ENCODE measurements at regions not wholly inside any gene's neighbourhood (a gene's known extent, or its start where the extent isn't known, plus 50 kb on each side); places are given as distances from the start of the nearest gene placed in this dataset.

DNA sequence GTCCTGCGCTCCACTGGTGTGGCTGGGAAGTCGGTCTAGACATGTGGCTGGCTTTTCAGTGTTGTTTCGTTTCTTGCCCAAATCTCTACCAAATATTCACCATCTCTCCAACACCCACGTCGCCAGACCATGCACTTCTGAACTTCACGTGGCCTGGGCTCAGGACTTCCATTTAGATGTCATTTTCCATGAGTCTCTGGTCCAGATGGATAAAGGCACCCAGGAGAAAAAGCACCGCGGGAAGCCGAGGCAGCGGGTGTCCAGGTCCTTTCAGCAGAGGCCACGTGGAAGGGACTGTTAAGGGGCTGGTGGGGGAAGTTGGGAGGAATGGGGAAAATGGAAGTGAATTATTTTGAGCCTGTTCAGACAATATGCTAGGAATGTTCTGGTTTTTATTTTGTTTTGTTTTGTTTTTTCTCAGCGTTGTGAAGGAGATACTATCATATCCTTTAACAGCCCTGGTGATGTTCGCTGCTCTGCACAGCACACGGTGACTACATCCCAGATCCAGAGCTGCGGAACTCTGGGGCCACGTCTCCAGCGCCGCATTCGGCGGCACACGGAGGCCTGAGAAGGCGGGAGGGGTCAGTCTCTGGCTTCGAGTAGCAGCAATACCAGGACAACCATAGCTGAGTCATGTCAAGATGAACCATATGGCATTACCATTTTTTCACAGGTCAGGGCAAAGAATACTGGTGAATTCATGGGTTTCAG, 230.3 kb downstream of the THBS2 start:
- Mint-ChIP-seq H3K27ac (no peak overlapping the region), H3K9me3 (peaks cover 18% of the 10 kb centered on the region), H3K27me3 (ENCODE audit: insufficient read depth) (no peaks in the 10 kb centered on the region), H3K4me1 (no peaks in the 10 kb centered on the region), H3K4me3 (no peak overlapping the region), H3K36me3 (ENCODE audit: low read depth) (no peaks in the 10 kb centered on the region)
- Histone ChIP-seq H3K27me3 (ENCODE audit: control insufficient read depth, insufficient read depth, low read length, poor library complexity, severe bottlenecking) (no peaks in the 10 kb centered on the region), H3K9ac (ENCODE audit: extremely low read depth, low read length, poor library complexity, severe bottlenecking) (no peak overlapping the region), H3K9me3 (ENCODE audit: control insufficient read depth, low read length) (no peaks in the 10 kb centered on the region), H3K4me3 (ENCODE audit: low read length) (no peak overlapping the region), H3K4me1 (ENCODE audit: control insufficient read depth, insufficient read depth, low read length) (peaks cover 4% of the 10 kb centered on the region), H3K36me3 (ENCODE audit: control insufficient read depth, insufficient read depth, low read length) (no peaks in the 10 kb centered on the region), H3K27ac (ENCODE audit: low read depth, low read length) (no peak overlapping the region)
- WGBS, 2 experiments (ENCODE audit: insufficient coverage in 1 of 2, insufficient read length in 1 of 2): 94% methylated on average over 12 to 23 of the region's 23 CpGs
- TF ChIP-seq, protein P1, sequence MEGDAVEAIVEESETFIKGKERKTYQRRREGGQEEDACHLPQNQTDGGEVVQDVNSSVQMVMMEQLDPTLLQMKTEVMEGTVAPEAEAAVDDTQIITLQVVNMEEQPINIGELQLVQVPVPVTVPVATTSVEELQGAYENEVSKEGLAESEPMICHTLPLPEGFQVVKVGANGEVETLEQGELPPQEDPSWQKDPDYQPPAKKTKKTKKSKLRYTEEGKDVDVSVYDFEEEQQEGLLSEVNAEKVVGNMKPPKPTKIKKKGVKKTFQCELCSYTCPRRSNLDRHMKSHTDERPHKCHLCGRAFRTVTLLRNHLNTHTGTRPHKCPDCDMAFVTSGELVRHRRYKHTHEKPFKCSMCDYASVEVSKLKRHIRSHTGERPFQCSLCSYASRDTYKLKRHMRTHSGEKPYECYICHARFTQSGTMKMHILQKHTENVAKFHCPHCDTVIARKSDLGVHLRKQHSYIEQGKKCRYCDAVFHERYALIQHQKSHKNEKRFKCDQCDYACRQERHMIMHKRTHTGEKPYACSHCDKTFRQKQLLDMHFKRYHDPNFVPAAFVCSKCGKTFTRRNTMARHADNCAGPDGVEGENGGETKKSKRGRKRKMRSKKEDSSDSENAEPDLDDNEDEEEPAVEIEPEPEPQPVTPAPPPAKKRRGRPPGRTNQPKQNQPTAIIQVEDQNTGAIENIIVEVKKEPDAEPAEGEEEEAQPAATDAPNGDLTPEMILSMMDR (conservative IDR thresholded peaks at IDR 0.05): no peak
- DNase-seq: no peak

DNA sequence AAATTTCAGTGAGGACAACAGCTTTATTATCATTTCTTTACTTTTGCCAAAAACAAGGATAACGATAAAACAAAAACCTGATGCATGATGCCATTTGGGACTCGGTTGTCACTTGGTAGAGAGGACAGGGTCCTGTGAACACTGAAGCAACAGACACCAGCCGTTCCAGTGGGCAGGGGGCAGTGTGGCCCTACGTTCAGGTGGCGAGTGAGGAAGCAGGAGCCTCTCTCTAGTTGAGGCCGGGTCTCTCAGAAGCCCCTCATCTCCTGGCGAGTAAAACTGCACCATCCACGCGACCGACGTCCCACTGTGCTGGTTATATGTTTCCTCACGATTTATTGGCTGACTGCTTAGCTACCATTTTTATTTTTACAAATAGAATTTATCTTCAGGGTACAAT, 231.6 kb downstream of the THBS2 start:
- no peak overlapping the region for H3K9ac ChIP-seq (ENCODE audit: extremely low read depth, low read length, poor library complexity, severe bottlenecking)
- no peaks in the 10 kb centered on the region for H3K4me1 Mint-ChIP-seq
- no peak overlapping the region for H3K4me3 ChIP-seq (ENCODE audit: low read length)
- H3K27ac ChIP-seq (ENCODE audit: low read depth, low read length): no peak overlapping the region
- H3K9me3 Mint-ChIP-seq: peaks cover 22% of the 10 kb centered on the region
- no peak overlapping the region for H3K27ac Mint-ChIP-seq
- WGBS, 2 experiments (ENCODE audit: insufficient coverage in 1 of 2, insufficient read length in 1 of 2): 81 to 86% methylated on average over 9 to 12 of the region's 12 CpGs
- no peaks in the 10 kb centered on the region for H3K36me3 ChIP-seq (ENCODE audit: control insufficient read depth, insufficient read depth, low read length)
- no peaks in the 10 kb centered on the region for H3K27me3 Mint-ChIP-seq (ENCODE audit: insufficient read depth)
- no peaks in the 10 kb centered on the region for H3K27me3 ChIP-seq (ENCODE audit: control insufficient read depth, insufficient read depth, low read length, poor library complexity, severe bottlenecking)
- H3K36me3 Mint-ChIP-seq (ENCODE audit: low read depth): no peaks in the 10 kb centered on the region
- no peak overlapping the region for H3K4me3 Mint-ChIP-seq
- no peak for DNase-seq
- H3K4me1 ChIP-seq (ENCODE audit: control insufficient read depth, insufficient read depth, low read length): peaks cover 5% of the 10 kb centered on the region
- H3K9me3 ChIP-seq (ENCODE audit: control insufficient read depth, low read length): peaks cover 6% of the 10 kb centered on the region
- TF ChIP-seq, protein P1 (conservative IDR thresholded peaks at IDR 0.05): peak; percentile 50

DNA sequence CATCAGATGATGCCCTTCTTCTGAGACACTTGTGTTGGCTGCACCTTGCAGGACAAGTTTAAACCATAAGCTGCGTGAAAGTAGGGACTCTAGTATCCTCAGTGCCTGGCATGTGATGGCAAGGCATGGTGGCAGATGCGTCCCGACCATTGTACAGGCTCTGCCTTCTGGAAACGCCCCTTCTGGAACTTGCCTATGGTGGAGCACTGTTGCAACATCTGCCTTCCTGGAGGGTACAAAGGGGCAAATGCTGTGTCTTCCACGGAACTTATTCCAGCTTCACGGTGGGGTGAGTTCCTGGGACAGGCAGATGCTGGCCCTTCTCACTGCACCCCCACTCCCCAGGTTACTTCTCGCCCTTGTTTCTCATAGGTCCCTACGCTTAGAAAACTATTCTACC, 232.8 kb downstream of the THBS2 start:
- Mint-ChIP-seq H3K4me1 (no peaks in the 10 kb centered on the region), H3K27me3 (ENCODE audit: insufficient read depth) (no peaks in the 10 kb centered on the region), H3K9me3 (peaks cover 29% of the 10 kb centered on the region), H3K36me3 (ENCODE audit: low read depth) (no peaks in the 10 kb centered on the region), H3K4me3 (no peak overlapping the region), H3K27ac (no peak overlapping the region)
- H3K4me3 ChIP-seq (ENCODE audit: low read length): no peak overlapping the region
- WGBS, 2 experiments (ENCODE audit: insufficient coverage in 1 of 2, insufficient read length in 1 of 2): 89 to 96% methylated on average over 4 to 8 of the region's 8 CpGs
- TF ChIP-seq, protein P1 (conservative IDR thresholded peaks at IDR 0.05): no peak
- H3K27me3 ChIP-seq (ENCODE audit: control insufficient read depth, insufficient read depth, low read length, poor library complexity, severe bottlenecking): no peaks in the 10 kb centered on the region
- H3K36me3 ChIP-seq (ENCODE audit: control insufficient read depth, insufficient read depth, low read length): no peaks in the 10 kb centered on the region
- H3K9ac ChIP-seq (ENCODE audit: extremely low read depth, low read length, poor library complexity, severe bottlenecking): no peak overlapping the region
- DNase-seq: no peak
- H3K27ac ChIP-seq (ENCODE audit: low read depth, low read length): no peak overlapping the region
- peaks cover 5% of the 10 kb centered on the region for H3K4me1 ChIP-seq (ENCODE audit: control insufficient read depth, insufficient read depth, low read length)
- H3K9me3 ChIP-seq (ENCODE audit: control insufficient read depth, low read length): peaks cover 10% of the 10 kb centered on the region

Measured in endodermal cell (in vitro differentiated cells).